Lung (tissue), 11 donors: ENCODE measurements at regions not wholly inside any gene's neighbourhood (a gene's known extent, or its start where the extent isn't known, plus 50 kb on each side); places are given as distances from the start of the nearest gene placed in this dataset.

ENCODE experiments used
- ATAC-seq: fragments of 200-7000 bp; cut with Tn5 transposase; one replicate; pipeline ENCODE4 v1.9.1; 2020; ENCODE audit warnings: moderate number of reproducible peaks; ENCODE audit not compliant: insufficient read depth, low FRiP score
- DNase-seq, 3 donors: peaks; one replicate each; pipeline ENCODE4 v3.0.0-alpha.2; 2013 to 2017
- H3K27ac ChIP-seq, 2 donors: one replicate each; pipeline ENCODE4 v1.5.1; 2013; ENCODE audit warnings: mild to moderate bottlenecking in 2 of 2, moderate library complexity in 2 of 2, control low read depth in 1 of 2, inconsistent platforms in 1 of 2, low read depth in 1 of 2, low read length in 1 of 2
- H3K27me3 ChIP-seq, 3 donors: one replicate each; pipeline ENCODE4 v1.5.1; 2013; ENCODE audit warnings: low read length in 2 of 3; ENCODE audit not compliant: control insufficient read depth in 3 of 3, insufficient read depth in 3 of 3
- H3K36me3 ChIP-seq, 4 donors: one replicate each; pipeline ENCODE4 v1.5.1; 2013; ENCODE audit warnings: low read length in 4 of 4, mild to moderate bottlenecking in 1 of 4, moderate library complexity in 1 of 4; ENCODE audit not compliant: control insufficient read depth in 4 of 4, insufficient read depth in 4 of 4
- H3K4me1 ChIP-seq, 5 donors: one replicate each; pipeline ENCODE4 v1.5.1; 2013; ENCODE audit warnings: low read length in 5 of 5, mild to moderate bottlenecking in 2 of 5, moderate library complexity in 1 of 5; ENCODE audit not compliant: control insufficient read depth in 5 of 5, insufficient read depth in 5 of 5
- H3K4me3 ChIP-seq: one replicate; pipeline ENCODE4 v1.5.1; 2013; ENCODE audit warnings: mild to moderate bottlenecking, control low read depth, moderate library complexity
- H3K9ac ChIP-seq, 2 donors: one replicate each; pipeline ENCODE4 v1.5.1; 2013; ENCODE audit warnings: low read length in 2 of 2, control low read depth in 1 of 2; ENCODE audit not compliant: insufficient read depth in 1 of 2
- H3K9me3 ChIP-seq, 4 donors: one replicate each; pipeline ENCODE4 v1.5.1; 2013; ENCODE audit warnings: low read length in 3 of 4, mild to moderate bottlenecking in 1 of 4, moderate library complexity in 1 of 4; ENCODE audit not compliant: control insufficient read depth in 4 of 4, insufficient read depth in 3 of 4
- CTCF ChIP-seq: IDR thresholded peaks from 2 replicates; pipeline ENCODE4 v1.5.1; 2012; ENCODE audit warnings: mild to moderate bottlenecking; ENCODE audit errors: control extremely low read depth, extremely low read depth
- WGBS, 2 donors: extraction: QIAGEN DNeasy Blood & Tissue Kit; methylation state at CpG; one replicate each; pipeline ENCODE4 v1.1.7; 2013; 5-methylcytosine and 5-hydroxymethylcytosine counted together
- donor health status: control.
- donor health status: control.
- donor health status: Bipolar disorder and iron deficiency.
- donor health status: healthy.
- donor health status: DM: yes; HTN: yes; CAD: no.

GRCh38 chr20:55565096-55565773 is 440.1 kb downstream of the CBLN4 start:
- no peak for TF ChIP-seq CTCF
- ATAC-seq (no peak), DNase-seq (peak in 2 of 3 donors; percentile 64 to 66)
- peaks cover 0 to 4% (median 0%) of the 10 kb centered on the region in 4 donors for H3K9me3 ChIP-seq
- 64 to 67% methylated on average over 5 of the region's 5 CpGs for WGBS, 2 donors
- no peaks in the 10 kb centered on the region for H3K36me3 ChIP-seq
- no peak overlapping the region for H3K27ac ChIP-seq
- peaks cover 0 to 20% (median 0%) of the 10 kb centered on the region in 5 donors for H3K4me1 ChIP-seq
- H3K4me3 ChIP-seq = no peak overlapping the region
- no peak overlapping the region for H3K9ac ChIP-seq
- no peaks in the 10 kb centered on the region for H3K27me3 ChIP-seq

- no peak for TF ChIP-seq CTCF
- WGBS, 2 donors = 82 to 89% methylated on average over 3 of the region's 3 CpGs
- Histone ChIP-seq H3K9ac (no peak overlapping the region), H3K9me3 (peaks cover 0 to 4% (median under 1%) of the 10 kb centered on the region in 4 donors), H3K4me3 (no peak overlapping the region), H3K36me3 (no peaks in the 10 kb centered on the region), H3K4me1 (peaks cover 0 to 9% (median 0%) of the 10 kb centered on the region in 5 donors), H3K27me3 (no peaks in the 10 kb centered on the region), H3K27ac (no peak overlapping the region)
- DNase-seq = no peak
- ATAC-seq = no peak
These were observed 444.1 kb downstream of the CBLN4 start for GRCh38 chr20:55561259-55561658.

DNA sequence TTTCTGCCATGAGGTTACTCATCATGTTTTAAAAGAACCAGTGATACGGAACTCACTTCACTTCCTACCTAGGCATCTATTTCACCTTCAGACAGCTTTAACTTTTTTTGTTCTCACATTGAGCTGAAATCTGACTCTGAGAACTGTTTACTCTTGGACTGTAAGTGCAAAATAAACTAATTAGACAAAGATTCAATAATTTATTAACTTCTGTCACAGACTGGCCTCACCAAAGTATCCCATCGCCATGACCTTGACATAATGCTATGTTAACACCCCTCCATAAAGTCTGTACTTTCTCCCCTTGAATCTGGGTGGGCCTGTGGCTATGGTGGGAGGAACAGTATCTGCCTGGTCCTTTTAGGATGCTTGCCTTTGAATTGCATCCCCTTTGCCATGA is 448.1 kb downstream of the CBLN4 start:
- Histone ChIP-seq H3K36me3 (no peaks in the 10 kb centered on the region), H3K27ac (no peak overlapping the region), H3K27me3 (no peaks in the 10 kb centered on the region), H3K9ac (no peak overlapping the region), H3K4me3 (no peak overlapping the region), H3K4me1 (no peaks in the 10 kb centered on the region), H3K9me3 (peaks cover 0 to 7% (median under 1%) of the 10 kb centered on the region in 4 donors)
- TF ChIP-seq CTCF = no peak
- ATAC-seq = no peak
- 64 to 83% methylated on average over 2 of the region's 2 CpGs for WGBS, 2 donors
- no peak for DNase-seq
